ENCODE measurements at regions not wholly inside any gene's neighbourhood (a gene's known extent, or its start where the extent isn't known, plus 50 kb on each side); places are given as distances from the start of the nearest gene placed in this dataset.

- ATAC-seq = no peak
- TF ChIP-seq ZFP3 (CRISPR knock-in tag; IDR thresholded peaks at IDR 0.05) (no peak), ESRRG (CRISPR knock-in tag; IDR thresholded peaks at IDR 0.05) (no peak), BACH2 (CRISPR knock-in tag; IDR thresholded peaks at IDR 0.05; ENCODE audit: borderline replicate concordance) (no peak), PATZ1 (CRISPR knock-in tag; IDR thresholded peaks at IDR 0.05; ENCODE audit: borderline replicate concordance) (no peak), TCF4 (CRISPR knock-in tag; IDR thresholded peaks at IDR 0.05; ENCODE audit: borderline replicate concordance) (no peak), ARNTL (CRISPR knock-in tag; IDR thresholded peaks at IDR 0.05; ENCODE audit: borderline replicate concordance, low read depth) (no peak)
These were observed 931.2 kb downstream of the TBC1D22A start for GRCh38 chr22:47693606-47694005.

- TF ChIP-seq CREB5 (CRISPR knock-in tag; IDR thresholded peaks at IDR 0.05; ENCODE audit: low read depth) (no peak), ZFP3 (CRISPR knock-in tag; IDR thresholded peaks at IDR 0.05) (no peak), TCF4 (CRISPR knock-in tag; IDR thresholded peaks at IDR 0.05; ENCODE audit: borderline replicate concordance) (no peak), POU6F1 (CRISPR knock-in tag; IDR thresholded peaks at IDR 0.05; ENCODE audit: borderline replicate concordance, low read depth) (no peak), CSDC2 (CRISPR knock-in tag; IDR thresholded peaks at IDR 0.05) (no peak), ZFP30 (CRISPR knock-in tag; IDR thresholded peaks at IDR 0.05) (no peak)
- no peak for ATAC-seq
These were observed 930.4 kb downstream of the TBC1D22A start for GRCh38 chr22:47692811-47693210.

- ATAC-seq = no peak
- TF ChIP-seq BACH2 (CRISPR knock-in tag; IDR thresholded peaks at IDR 0.05; ENCODE audit: borderline replicate concordance) (no peak), TSHZ2 (CRISPR knock-in tag; IDR thresholded peaks at IDR 0.05) (no peak), CSDC2 (CRISPR knock-in tag; IDR thresholded peaks at IDR 0.05) (no peak), GLIS3 (CRISPR knock-in tag; IDR thresholded peaks at IDR 0.05) (no peak)
These were observed 928.9 kb downstream of the TBC1D22A start for GRCh38 chr22:47691152-47691895.

- no peak for TF ChIP-seq RARB (CRISPR knock-in tag; IDR thresholded peaks at IDR 0.05)
- TF ChIP-seq TSHZ2 (CRISPR knock-in tag; IDR thresholded peaks at IDR 0.05) = no peak
- no peak for TF ChIP-seq SNAI2 (CRISPR knock-in tag; IDR thresholded peaks at IDR 0.05)
- TF ChIP-seq TCF4 (CRISPR knock-in tag; IDR thresholded peaks at IDR 0.05; ENCODE audit: borderline replicate concordance) = no peak
- no peak for TF ChIP-seq CSDC2 (CRISPR knock-in tag; IDR thresholded peaks at IDR 0.05)
- TF ChIP-seq ZC3H10 (CRISPR knock-in tag; IDR thresholded peaks at IDR 0.05) = no peak
- TF ChIP-seq ISL1 (CRISPR knock-in tag; IDR thresholded peaks at IDR 0.05) = no peak
- no peak for TF ChIP-seq POU6F1 (CRISPR knock-in tag; IDR thresholded peaks at IDR 0.05; ENCODE audit: borderline replicate concordance, low read depth)
- no peak for TF ChIP-seq GLIS3 (CRISPR knock-in tag; IDR thresholded peaks at IDR 0.05)
- no peak for TF ChIP-seq ZNF565 (CRISPR knock-in tag; conservative IDR thresholded peaks at IDR 0.05; ENCODE audit: low read depth)
- no peak for ATAC-seq
These were observed 928.1 kb downstream of the TBC1D22A start for GRCh38 chr22:47690586-47690985.

Measured in SK-N-SH treated with all-trans-retinoic acid at 6 μM for 48 hours (cell line).